ENCODE measurements at regions not wholly inside any gene's neighbourhood (a gene's known extent, or its start where the extent isn't known, plus 50 kb on each side); places are given as distances from the start of the nearest gene placed in this dataset.

GRCh38 chr3:168958466-168958865 lies 705.0 kb downstream of the MECOM start:
- no peak for TF ChIP-seq REST (IDR thresholded peaks at IDR 0.05; ENCODE audit: low read depth)
- TF ChIP-seq FOXM1 (IDR thresholded peaks at IDR 0.05; ENCODE audit: borderline replicate concordance, low read depth) = no peak
- no peak for TF ChIP-seq TAF1 (IDR thresholded peaks at IDR 0.05; ENCODE audit: low read depth)
- no peak for TF ChIP-seq YY1 (IDR thresholded peaks at IDR 0.05; ENCODE audit: low read depth)
- no peak for TF ChIP-seq EGR1 (IDR thresholded peaks at IDR 0.05)
- TF ChIP-seq MAX (IDR thresholded peaks at IDR 0.05) = no peak
- TF ChIP-seq EP300 (IDR thresholded peaks at IDR 0.05; ENCODE audit: borderline replicate concordance) = no peak
